Frontal cortex (tissue), 3 donors: ENCODE measurements at regions not wholly inside any gene's neighbourhood (a gene's known extent, or its start where the extent isn't known, plus 50 kb on each side); places are given as distances from the start of the nearest gene placed in this dataset.

Experiments
- DNase-seq, 2 donors: peaks; one replicate each; pipeline ENCODE4 v3.0.0; 2012; ENCODE audit warnings: low spot score in 2 of 2
- FAIRE-seq: peaks from 2 replicates; lab custom pipeline; 2012; peaks lifted over from hg19 to GRCh38; lab: Jason Lieb, UNC
- donor health status: control.
- donor health status: control.
- donor health status: control.

- DNase-seq (no peak), FAIRE-seq (no peak)
Measured at GRCh38 chr15:97037080-97037479, 706.6 kb downstream of the NR2F2 start.

- FAIRE-seq = no peak
- DNase-seq = no peak
Measured at GRCh38 chr15:97045666-97046421, 715.3 kb downstream of the NR2F2 start.

GRCh38 chr15:97052513-97052912, 722.0 kb downstream of the NR2F2 start:
- FAIRE-seq = no peak
- no peak for DNase-seq

GRCh38 chr15:97053635-97054034, 723.1 kb downstream of the NR2F2 start:
- DNase-seq (no peak), FAIRE-seq (no peak)

GRCh38 chr15:97057503-97057902, 727.0 kb downstream of the NR2F2 start:
- no peak for DNase-seq

GRCh38 chr15:97059281-97059680, 728.8 kb downstream of the NR2F2 start:
- FAIRE-seq = no peak
- DNase-seq = no peak

More at GRCh38 chr15:97057503-97057902, 727.0 kb downstream of the NR2F2 start:
- FAIRE-seq = no peak

GRCh38 chr15:97061392-97061791, 730.9 kb downstream of the NR2F2 start:
- FAIRE-seq (no peak), DNase-seq (no peak)

GRCh38 chr15:97071668-97072067, 741.2 kb downstream of the NR2F2 start:
- DNase-seq (no peak), FAIRE-seq (no peak)

- FAIRE-seq (no peak), DNase-seq (no peak)
Measured at GRCh38 chr15:97072545-97072944, 742.0 kb downstream of the NR2F2 start.

- DNase-seq = no peak
- FAIRE-seq = no peak
Measured at GRCh38 chr15:97076011-97076410, 745.5 kb downstream of the NR2F2 start.

GRCh38 chr15:97077975-97078374, 747.5 kb downstream of the NR2F2 start:
- no peak for DNase-seq
- no peak for FAIRE-seq

GRCh38 chr15:97078591-97078990, 748.1 kb downstream of the NR2F2 start:
- no peak for DNase-seq
- FAIRE-seq = no peak

GRCh38 chr15:97081666-97082226, 751.2 kb downstream of the NR2F2 start:
- DNase-seq = no peak
- no peak for FAIRE-seq

- DNase-seq (no peak), FAIRE-seq (no peak)
Measured at GRCh38 chr15:97082830-97083229, 752.3 kb downstream of the NR2F2 start.

GRCh38 chr15:97084650-97085049, 754.1 kb downstream of the NR2F2 start:
- FAIRE-seq = no peak
- DNase-seq = no peak

- DNase-seq (no peak), FAIRE-seq (no peak)
Measured at GRCh38 chr15:97085731-97086130, 755.2 kb downstream of the NR2F2 start.

- FAIRE-seq = no peak
- DNase-seq = no peak
Measured at GRCh38 chr15:97087006-97087741, 756.7 kb downstream of the NR2F2 start.

- no peak for DNase-seq
- no peak for FAIRE-seq
Measured at GRCh38 chr15:97091093-97091492, 760.6 kb downstream of the NR2F2 start.

- no peak for FAIRE-seq
- no peak for DNase-seq
Measured at GRCh38 chr15:97092656-97093055, 762.2 kb downstream of the NR2F2 start.

- no peak for FAIRE-seq
Measured at GRCh38 chr15:97096303-97096835, 765.9 kb downstream of the NR2F2 start.

GRCh38 chr15:97099040-97099439, 768.5 kb downstream of the NR2F2 start:
- FAIRE-seq (no peak), DNase-seq (no peak)

More at GRCh38 chr15:97096303-97096835, 765.9 kb downstream of the NR2F2 start:
- no peak for DNase-seq
